K562 (cell line): ENCODE measurements at regions not wholly inside any gene's neighbourhood (a gene's known extent, or its start where the extent isn't known, plus 50 kb on each side); places are given as distances from the start of the nearest gene placed in this dataset.
"Not testable (repeated sequence)": the region's sequence is repeated elsewhere in the genome, so short reads cannot be mapped to it uniquely, and the experiment has no call there.

Experiments
- ATAC-seq: fragments of 200-7000 bp; cut with Tn5 transposase; 3 replicates; pipeline ENCODE4 v1.9.1; 2020; ENCODE audit warnings: moderate library complexity
- BruUV-seq: library from RNA; stranded (reverse); fragments of 400-500 nt; replicated peaks from 2 replicates; lab custom pipeline; 2021; lab: Mats Ljungman, UMichigan
- CTCF ChIA-PET: fragments of 300-600 bp; formaldehyde crosslinking; extraction: SDS; loops from one replicate; lab custom pipeline; 2021; ENCODE audit warnings: low intra/inter-chr PET ratio; lab: Yijun Ruan, JAX
- POLR2A ChIA-PET: fragments of 300-600, 350-650 bp; sonication (Branson Sonifier 250); formaldehyde crosslinking; extraction: SDS; loops from one replicate; lab custom pipeline; 2021; ENCODE audit warnings: antibody characterized with exemption, inconsistent platforms; lab: Yijun Ruan, JAX
- DNase-seq, 4 experiments: peaks; one replicate each; pipeline versions ENCODE4 v3.0.0 to v3.0.0-alpha.2; 2011 to 2018; ENCODE audit warnings: low spot score in 3 of 4, mixed read lengths in 3 of 4; ENCODE audit errors: extremely low read depth in 1 of 4
- FAIRE-seq: peaks from 2 replicates; lab custom pipeline; 2011; peaks lifted over from hg19 to GRCh38; lab: Jason Lieb, UNC
- H2AFZ ChIP-seq: 2 replicates; pipeline ENCODE4 v1.6.0; 2011; ENCODE audit warnings: low read depth, low read length, control low read depth, inconsistent platforms
- H3K27ac ChIP-seq: fragments of 200-600 bp; 3 replicates; pipeline ENCODE4 v1.8.0; 2011; ENCODE audit warnings: low read depth, mild to moderate bottlenecking, control low read depth, inconsistent platforms, low read length, moderate library complexity, mixed read lengths; ENCODE audit errors: extremely low read depth
- H3K27me3 ChIP-seq, 2 experiments: fragments of 300-600 bp in 1 of 2; 2 replicates in 1 of 2; 3 replicates in 1 of 2; pipeline versions ENCODE4 v1.6.0 to v1.8.0; 2011; ENCODE audit warnings: inconsistent platforms in 2 of 2, low read length in 2 of 2, mild to moderate bottlenecking in 1 of 2, mixed read lengths in 1 of 2, moderate library complexity in 1 of 2; ENCODE audit not compliant: control insufficient read depth in 2 of 2, insufficient read depth in 2 of 2
- H3K36me3 ChIP-seq: fragments of 300-600 bp; 3 replicates; pipeline ENCODE4 v1.8.0; 2011; ENCODE audit warnings: mild to moderate bottlenecking, low read length, inconsistent platforms; ENCODE audit not compliant: control insufficient read depth, insufficient read depth
- H3K4me1 ChIP-seq, 2 experiments: fragments of 200-600 bp in 1 of 2; replicated peaks in 1 of 2; 2 replicates in 1 of 2; 3 replicates in 1 of 2; pipeline versions ENCODE4 v1.5.1 to v1.8.0; 2011; ENCODE audit warnings: inconsistent platforms in 2 of 2, low read length in 2 of 2, mild to moderate bottlenecking in 1 of 2, mixed read lengths in 1 of 2, moderate library complexity in 1 of 2; ENCODE audit not compliant: control insufficient read depth in 2 of 2, insufficient read depth in 2 of 2
- H3K4me2 ChIP-seq: 2 replicates; pipeline ENCODE4 v1.6.1; 2011; ENCODE audit warnings: low read length, control low read depth, inconsistent platforms, mixed read lengths; ENCODE audit not compliant: insufficient read depth
- H3K4me3 ChIP-seq: fragments of 200-600 bp; sonication (generic), shearing (Covaris generic); 2 replicates; pipeline ENCODE4 v1.5.1; 2016; ENCODE audit warnings: control low read depth, inconsistent platforms
- H3K79me2 ChIP-seq: fragments of 200-600 bp; 3 replicates; pipeline ENCODE4 v1.8.0; 2011; ENCODE audit warnings: low read length, inconsistent platforms; ENCODE audit not compliant: control insufficient read depth, insufficient read depth
- H3K9ac ChIP-seq, 2 experiments: 2 replicates each; pipeline versions ENCODE4 v1.6.0 to v1.6.1; 2011; ENCODE audit warnings: low read depth in 2 of 2, low read length in 2 of 2, control low read depth in 1 of 2, inconsistent platforms in 1 of 2, mild to moderate bottlenecking in 1 of 2, mixed read lengths in 1 of 2; ENCODE audit not compliant: insufficient read depth in 1 of 2
- H3K9me1 ChIP-seq: one replicate; pipeline ENCODE4 v1.6.0; 2011; ENCODE audit warnings: inconsistent platforms, mild to moderate bottlenecking, low read length, moderate library complexity; ENCODE audit not compliant: control insufficient read depth, insufficient read depth
- H3K9me3 ChIP-seq: replicated peaks from 2 replicates; pipeline ENCODE4 v1.5.1; 2011; ENCODE audit warnings: low read depth, low read length, inconsistent platforms; ENCODE audit not compliant: control insufficient read depth, insufficient read depth
- H4K20me1 ChIP-seq: replicated peaks from 2 replicates; pipeline ENCODE4 v1.6.1; 2011; ENCODE audit warnings: low read length, inconsistent platforms, mixed read lengths; ENCODE audit not compliant: control insufficient read depth, insufficient read depth
- BHLHE40 ChIP-seq: IDR thresholded peaks from 2 replicates; pipeline ENCODE4 v1.6.1; 2011; ENCODE audit warnings: low read length, improper control_type of control experiment
- C11orf30 ChIP-seq: fragments of 450-650 bp; IDR thresholded peaks from 2 replicates; pipeline ENCODE4 v1.6.1; 2016; ENCODE audit warnings: low read depth, mild to moderate bottlenecking
- CTBP1 ChIP-seq: fragments of 450-650 bp; IDR thresholded peaks from 2 replicates; pipeline ENCODE4 v1.6.1; 2016; ENCODE audit warnings: borderline replicate concordance
- CXXC5 ChIP-seq: fragments of 250-450 bp; sonication (Bioruptor Pico); IDR thresholded peaks from 2 replicates; pipeline ENCODE4 v1.8.0; 2022; ENCODE audit warnings: inconsistent platforms, mild to moderate bottlenecking, moderate library complexity
- FOXA3 ChIP-seq, 2 experiments: fragments of 450-650 bp in 1 of 2; sonication (generic) in 1 of 2; formaldehyde crosslinking; IDR thresholded peaks in 1 of 2; conservative IDR thresholded peaks in 1 of 2; 2 replicates each; pipeline versions ENCODE4 v1.4.0 to v1.8.0; 2020 to 2022; ENCODE audit warnings: mild to moderate bottlenecking in 2 of 2, missing genetic modification reagents in 1 of 2
- FOXK2 ChIP-seq, 2 experiments: fragments of 450-650 bp; IDR thresholded peaks in 1 of 2; conservative IDR thresholded peaks in 1 of 2; 2 replicates each; pipeline ENCODE4 v1.6.1; 2016; ENCODE audit warnings: low read depth in 2 of 2, mild to moderate bottlenecking in 1 of 2
- GMEB1 ChIP-seq: fragments of 250-450 bp; sonication (Bioruptor Pico); IDR thresholded peaks from 2 replicates; pipeline ENCODE4 v1.4.0; 2020; ENCODE audit warnings: mild to moderate bottlenecking
- HIVEP1 ChIP-seq: fragments of 250-450 bp; sonication (Bioruptor Pico); IDR thresholded peaks from 2 replicates; pipeline ENCODE4 v1.4.0; 2020; ENCODE audit warnings: mild to moderate bottlenecking
- PCBP1 ChIP-seq: fragments of 200-400 bp; formaldehyde crosslinking; IDR thresholded peaks from 2 replicates; pipeline ENCODE4 v1.6.1; 2018; ENCODE audit warnings: mild to moderate bottlenecking, low read depth, low read length; ENCODE audit not compliant: poor library complexity, severe bottlenecking
- PKNOX1 ChIP-seq: fragments of 450-650 bp; IDR thresholded peaks from 2 replicates; pipeline ENCODE4 v1.6.1; 2016
- SMAD4 ChIP-seq: fragments of 250-450 bp; sonication (Bioruptor Pico); conservative IDR thresholded peaks from 2 replicates; pipeline ENCODE4 v1.8.0; 2021; ENCODE audit warnings: inconsistent platforms, mild to moderate bottlenecking, moderate library complexity
- ZNF239 ChIP-seq: fragments of 250-450 bp; sonication (Bioruptor Pico); IDR thresholded peaks from 2 replicates; pipeline ENCODE4 v1.4.0; 2020; ENCODE audit warnings: mild to moderate bottlenecking
- ZNF316 ChIP-seq: fragments of 450-650 bp; IDR thresholded peaks from 2 replicates; pipeline ENCODE4 v1.6.1; 2016
- ZNF347 ChIP-seq: fragments of 450-650 bp; formaldehyde crosslinking; IDR thresholded peaks from 2 replicates; pipeline ENCODE4 v1.4.0; 2020; ENCODE audit warnings: low read depth, mild to moderate bottlenecking, moderate library complexity
- ZNF830 ChIP-seq: fragments of 250-450 bp; sonication (Bioruptor Pico); IDR thresholded peaks from 2 replicates; pipeline ENCODE4 v1.5.0; 2021; ENCODE audit warnings: mild to moderate bottlenecking
- WGBS: fragments of 100-300 bp; shearing (Covaris generic); methylation state at CpG from one replicate; pipeline ENCODE4 v1.1.6; 2016; ENCODE audit warnings: low coverage, mixed read lengths; ENCODE audit not compliant: insufficient coverage; ENCODE audit errors: missing lambda C conversion rate; 5-methylcytosine and 5-hydroxymethylcytosine counted together
- in situ Hi-C: fragments of 300-500 bp; cut with MboI; formaldehyde crosslinking; loops from 4 replicates; pipeline ENCODE4 v1.15.0; 2018; ENCODE audit warnings: inconsistent platforms, mixed read lengths
- intact Hi-C: fragments of 100-400 bp; cut with micrococcal nuclease; formaldehyde crosslinking; loops from 2 replicates; pipeline ENCODE4 v1.14.2; 2022

GRCh38 chr4:78711676-78712075, 64.5 kb upstream of the BMP2K start (continued):
- TF ChIP-seq SMAD4 (CRISPR knock-in tag) (peak; percentile 86), ZNF830 (CRISPR knock-in tag) (0 out of 2 replicates have a peak, but pooled peaks have one; percentile 34), GMEB1 (CRISPR knock-in tag) (peak; percentile 67), HIVEP1 (CRISPR knock-in tag) (peak; percentile 93), BHLHE40 (no peak), CTBP1 (no peak), PCBP1 (no peak), ZNF347 (CRISPR knock-in tag) (0 out of 2 replicates have a peak, but pooled peaks have one; percentile 30), CXXC5 (peak; percentile 62), ZNF239 (CRISPR knock-in tag) (peak; percentile 84)

- H3K4me2 ChIP-seq, in situ Hi-C loops, DNase-seq, ATAC-seq, H3K9ac ChIP-seq, H3K79me2 ChIP-seq, H2AFZ ChIP-seq, H3K27me3 ChIP-seq, H3K4me3 ChIP-seq, intact Hi-C loops, FAIRE-seq, H3K36me3 ChIP-seq, H3K27ac ChIP-seq, BruUV-seq, CTCF ChIA-PET, POLR2A ChIA-PET, H3K9me3 ChIP-seq, H3K9me1 ChIP-seq, H4K20me1 ChIP-seq: not testable (repeated sequence)
- 6% methylated on average over 4 of the region's 4 CpGs for WGBS
- H3K4me1 ChIP-seq: peaks cover 2 to 25% of the 10 kb centered on the region in 2 experiments; a peak in 4 of 5 replicates
- TF ChIP-seq PKNOX1 (peak; percentile 50), C11orf30 (peak; percentile 12; the same call in 1 of the 2 replicates), ZNF316 (peak; percentile 15; the same call in 1 of the 2 replicates), FOXA3 (CRISPR knock-in tag; conservative IDR thresholded peaks at IDR 0.05 in 1 of 2, IDR thresholded peaks at IDR 0.05 in 1 of 2) (peak in 1 of 2 experiments; percentile 62; a peak in 2 of 4 replicates), FOXK2 (conservative IDR thresholded peaks at IDR 0.05 in 1 of 2, IDR thresholded peaks at IDR 0.05 in 1 of 2; ENCODE audit: low read depth in 2 of 2) (peak; percentile 60 to 71; a peak in 3 of 4 replicates)
Observed at GRCh38 chr4:78714598-78714997, 61.6 kb upstream of the BMP2K start.
